WTC11 (cell line): ENCODE measurements at regions not wholly inside any gene's neighbourhood (a gene's known extent, or its start where the extent isn't known, plus 50 kb on each side); places are given as distances from the start of the nearest gene placed in this dataset.

Source experiments
- CREB1 ChIP-seq: sonication (generic); formaldehyde crosslinking; IDR thresholded peaks from 2 replicates; pipeline ENCODE4 v1.8.0; 2023; ENCODE audit warnings: mild to moderate bottlenecking, missing genetic modification reagents
- CTCF ChIP-seq: fragments of 200-600 bp; IDR thresholded peaks from 2 replicates; pipeline ENCODE4 v1.8.0; 2022; ENCODE audit warnings: antibody characterized with exemption
- HMGA2 ChIP-seq: fragments of 250-450 bp; sonication (Bioruptor Pico); IDR thresholded peaks from 2 replicates; pipeline ENCODE4 v1.4.0; 2021; ENCODE audit warnings: mild to moderate bottlenecking, moderate library complexity
- JUN ChIP-seq: sonication (generic); formaldehyde crosslinking; IDR thresholded peaks from 2 replicates; pipeline ENCODE4 v1.8.0; 2023; ENCODE audit warnings: mild to moderate bottlenecking, missing genetic modification reagents
- MAX ChIP-seq: sonication (generic); formaldehyde crosslinking; IDR thresholded peaks from 2 replicates; pipeline ENCODE4 v1.8.0; 2022; ENCODE audit warnings: mild to moderate bottlenecking, missing genetic modification reagents
- TEAD4 ChIP-seq: sonication (generic); formaldehyde crosslinking; IDR thresholded peaks from 2 replicates; pipeline ENCODE4 v1.8.0; 2022; ENCODE audit warnings: mild to moderate bottlenecking, missing genetic modification reagents
- USF2 ChIP-seq: sonication (generic); formaldehyde crosslinking; IDR thresholded peaks from 2 replicates; pipeline ENCODE4 v1.8.1; 2023; ENCODE audit warnings: mild to moderate bottlenecking, missing genetic modification reagents, moderate library complexity

GRCh38 chr11:109667719-109668118, 245.7 kb downstream of the C11orf87 start:
- TF ChIP-seq MAX (CRISPR knock-in tag) (no peak), HMGA2 (no peak), CTCF (no peak), CREB1 (no peak), USF2 (CRISPR knock-in tag) (no peak), TEAD4 (CRISPR knock-in tag) (no peak), JUN (CRISPR knock-in tag) (no peak)
